ENCODE measurements at regions not wholly inside any gene's neighbourhood (a gene's known extent, or its start where the extent isn't known, plus 50 kb on each side); places are given as distances from the start of the nearest gene placed in this dataset.

- TF ChIP-seq CTCF (conservative IDR thresholded peaks at IDR 0.05 in 1 of 2, IDR thresholded peaks at IDR 0.05 in 1 of 2; ENCODE audit: extremely low read depth in 1 of 2, insufficient read depth in 1 of 2, low read depth in 1 of 2, low read length in 2 of 2) (no peak), EZH2 (IDR thresholded peaks at IDR 0.05; ENCODE audit: borderline replicate concordance, low read length) (no peak)
These were observed 396.7 kb downstream of the HACE1 start for GRCh38 chr6:104462811-104463599.
